Caco-2 (cell line): ENCODE measurements at regions not wholly inside any gene's neighbourhood (a gene's known extent, or its start where the extent isn't known, plus 50 kb on each side); places are given as distances from the start of the nearest gene placed in this dataset.

Source experiments
- BruUV-seq: library from RNA; stranded (reverse); fragments of 400-500 nt; replicated peaks from 2 replicates; lab custom pipeline; 2021; lab: Mats Ljungman, UMichigan
- CTCF ChIA-PET: fragments of 300-600 bp; sonication (Branson Sonifier 250); formaldehyde crosslinking; loops from one replicate; lab custom pipeline; 2022; ENCODE audit warnings: antibody characterized with exemption; lab: Charles Lee
- POLR2A ChIA-PET: fragments of 300-600 bp; sonication (Branson Sonifier 250); formaldehyde crosslinking; loops from one replicate; lab custom pipeline; 2022; ENCODE audit warnings: antibody characterized with exemption; lab: Charles Lee
- DNase-seq, 2 experiments: peaks; one replicate each; pipeline versions ENCODE4 v3.0.0 to v3.0.0-alpha.2; 2020 to 2022
- H3K27me3 ChIP-seq: replicated peaks from 2 replicates; pipeline ENCODE4 v1.6.0; 2011; ENCODE audit warnings: low read length; ENCODE audit not compliant: control insufficient read depth, insufficient read depth
- H3K36me3 ChIP-seq: 2 replicates; pipeline ENCODE4 v1.5.1; 2011; ENCODE audit warnings: low read length; ENCODE audit not compliant: control insufficient read depth, insufficient read depth
- H3K4me1 ChIP-seq: fragments of 250-450 bp; sonication (Bioruptor Pico); 2 replicates; pipeline ENCODE4 v1.5.1; 2020; ENCODE audit warnings: mild to moderate bottlenecking
- H3K4me3 ChIP-seq: 2 replicates; pipeline ENCODE4 v1.5.1; 2011; ENCODE audit warnings: low read depth, mild to moderate bottlenecking, control low read depth, low read length
- H3K9me3 ChIP-seq: fragments of 250-450 bp; sonication (Bioruptor Pico); 2 replicates; pipeline ENCODE4 v1.5.1; 2020; ENCODE audit warnings: mild to moderate bottlenecking, moderate library complexity
- H3K27ac Mint-ChIP-seq: one replicate; pipeline ENCODE4 v1.8.0; 2022; ENCODE audit warnings: mixed read lengths; ENCODE audit not compliant: unreplicated experiment
- H3K27me3 Mint-ChIP-seq: one replicate; pipeline ENCODE4 v1.8.0; 2022; ENCODE audit warnings: mixed read lengths; ENCODE audit not compliant: insufficient read depth, unreplicated experiment
- H3K36me3 Mint-ChIP-seq: one replicate; pipeline ENCODE4 v1.8.0; 2022; ENCODE audit warnings: mild to moderate bottlenecking, mixed read lengths; ENCODE audit not compliant: insufficient read depth, unreplicated experiment
- H3K4me1 Mint-ChIP-seq: one replicate; pipeline ENCODE4 v1.8.0; 2022; ENCODE audit warnings: low read depth, mixed read lengths; ENCODE audit not compliant: unreplicated experiment
- H3K4me3 Mint-ChIP-seq: one replicate; pipeline ENCODE4 v1.8.0; 2022; ENCODE audit warnings: mild to moderate bottlenecking, moderate library complexity, mixed read lengths; ENCODE audit not compliant: unreplicated experiment
- H3K9me3 Mint-ChIP-seq: one replicate; pipeline ENCODE4 v1.8.0; 2022; ENCODE audit warnings: mixed read lengths; ENCODE audit not compliant: unreplicated experiment
- CTCF ChIP-seq, 2 experiments: fragments of 200-600 bp in 1 of 2; IDR thresholded peaks; 1 replicate in 1 of 2; 2 replicates in 1 of 2; pipeline versions ENCODE4 v1.5.1 to v1.8.0; 2011 to 2022; ENCODE audit warnings: antibody characterized with exemption in 1 of 2, control low read depth in 1 of 2, inconsistent platforms in 1 of 2, low read depth in 1 of 2, low read length in 1 of 2, mild to moderate bottlenecking in 1 of 2, moderate library complexity in 1 of 2; ENCODE audit not compliant: insufficient read depth in 1 of 2, severe bottlenecking in 1 of 2, unreplicated experiment in 1 of 2
- intact Hi-C: fragments of 100-400 bp; cut with micrococcal nuclease; formaldehyde crosslinking; loops from one replicate; pipeline ENCODE4 v1.10.0; 2022; ENCODE audit not compliant: unreplicated experiment

- no peaks in the 10 kb centered on the region for H3K4me1 Mint-ChIP-seq
- CTCF ChIA-PET, result no interaction called here
- no peak for TF ChIP-seq CTCF (IDR thresholded peaks at IDR 0.05; ENCODE audit: insufficient read depth in 1 of 2, low read depth in 1 of 2, low read length in 1 of 2, severe bottlenecking in 1 of 2, unreplicated experiment in 1 of 2)
- no peaks in the 10 kb centered on the region for H3K36me3 Mint-ChIP-seq
- Histone ChIP-seq H3K27me3 (no peaks in the 10 kb centered on the region), H3K9me3 (no peaks in the 10 kb centered on the region), H3K4me1 (no peaks in the 10 kb centered on the region), H3K4me3 (no peak overlapping the region), H3K36me3 (no peaks in the 10 kb centered on the region)
- no peak for DNase-seq
- H3K27me3 Mint-ChIP-seq, result no peaks in the 10 kb centered on the region
- H3K4me3 Mint-ChIP-seq, result no peak overlapping the region
- no peaks in the 10 kb centered on the region for H3K9me3 Mint-ChIP-seq
- BruUV-seq, result no TSS peak
- no peak overlapping the region for H3K27ac Mint-ChIP-seq
- POLR2A ChIA-PET, result no interaction called here
- intact Hi-C loops, result no loop called here
Measured at GRCh38 chr3:29064085-29064484, 216.8 kb upstream of the RBMS3 start.

GRCh38 chr3:29065211-29065785 is 215.6 kb upstream of the RBMS3 start:
- POLR2A ChIA-PET, result no interaction called here
- DNase-seq, result no peak

GRCh38 chr3:29067007-29067406 is 213.9 kb upstream of the RBMS3 start:
- Histone ChIP-seq H3K4me1 (no peaks in the 10 kb centered on the region), H3K9me3 (no peaks in the 10 kb centered on the region), H3K27me3 (no peaks in the 10 kb centered on the region), H3K36me3 (no peaks in the 10 kb centered on the region), H3K4me3 (no peak overlapping the region)
- Mint-ChIP-seq H3K9me3 (no peaks in the 10 kb centered on the region), H3K27ac (no peak overlapping the region), H3K36me3 (no peaks in the 10 kb centered on the region), H3K4me3 (no peak overlapping the region), H3K27me3 (no peaks in the 10 kb centered on the region), H3K4me1 (no peaks in the 10 kb centered on the region)
- CTCF ChIA-PET, result no interaction called here
- no peak for TF ChIP-seq CTCF (IDR thresholded peaks at IDR 0.05; ENCODE audit: insufficient read depth in 1 of 2, low read depth in 1 of 2, low read length in 1 of 2, severe bottlenecking in 1 of 2, unreplicated experiment in 1 of 2)
- no peak for DNase-seq
- POLR2A ChIA-PET, result no interaction called here
- intact Hi-C loops, result no loop called here
- BruUV-seq, result no TSS peak

More at GRCh38 chr3:29065211-29065785, 215.6 kb upstream of the RBMS3 start:
- Mint-ChIP-seq H3K4me3 (no peak overlapping the region), H3K27me3 (no peaks in the 10 kb centered on the region), H3K27ac (no peak overlapping the region), H3K4me1 (no peaks in the 10 kb centered on the region), H3K9me3 (no peaks in the 10 kb centered on the region), H3K36me3 (no peaks in the 10 kb centered on the region)
- no peaks in the 10 kb centered on the region for H3K4me1 ChIP-seq
- no peaks in the 10 kb centered on the region for H3K27me3 ChIP-seq
- no peak overlapping the region for H3K4me3 ChIP-seq
- no peak for TF ChIP-seq CTCF (IDR thresholded peaks at IDR 0.05; ENCODE audit: insufficient read depth in 1 of 2, low read depth in 1 of 2, low read length in 1 of 2, severe bottlenecking in 1 of 2, unreplicated experiment in 1 of 2)
- no peaks in the 10 kb centered on the region for H3K9me3 ChIP-seq
- no peaks in the 10 kb centered on the region for H3K36me3 ChIP-seq
- intact Hi-C loops, result no loop called here
- CTCF ChIA-PET, result no interaction called here
- BruUV-seq, result no TSS peak
